Activated CD4-positive, alpha-beta T cell treated with anti-CD3 and anti-CD28 coated beads, Interleukin-2, amount 10 ng/mL, durations not matched to agents 24 days and 14 days (primary cell): ENCODE measurements at regions not wholly inside any gene's neighbourhood (a gene's known extent, or its start where the extent isn't known, plus 50 kb on each side); places are given as distances from the start of the nearest gene placed in this dataset.

Experiments
- DNase-seq: peaks from one replicate; pipeline ENCODE4 v3.0.0; 2022
- H3K27ac Mint-ChIP-seq: one replicate; pipeline ENCODE4 v1.8.0; 2022; ENCODE audit warnings: mild to moderate bottlenecking, mixed read lengths
- H3K27me3 Mint-ChIP-seq: one replicate; pipeline ENCODE4 v1.8.0; 2022; ENCODE audit warnings: mixed read lengths
- H3K36me3 Mint-ChIP-seq: one replicate; pipeline ENCODE4 v1.8.0; 2022; ENCODE audit warnings: low read depth, mild to moderate bottlenecking, mixed read lengths
- H3K4me1 Mint-ChIP-seq: one replicate; pipeline ENCODE4 v1.8.0; 2021; ENCODE audit warnings: mixed read lengths
- H3K4me3 Mint-ChIP-seq: one replicate; pipeline ENCODE4 v1.8.0; 2022; ENCODE audit warnings: mild to moderate bottlenecking, moderate library complexity, mixed read lengths
- H3K9me3 Mint-ChIP-seq: one replicate; pipeline ENCODE4 v1.8.0; 2021; ENCODE audit warnings: mixed read lengths
- intact Hi-C: fragments of 100-400 bp; cut with micrococcal nuclease; formaldehyde crosslinking; loops from one replicate; pipeline ENCODE4 v1.15.1; 2023

DNA sequence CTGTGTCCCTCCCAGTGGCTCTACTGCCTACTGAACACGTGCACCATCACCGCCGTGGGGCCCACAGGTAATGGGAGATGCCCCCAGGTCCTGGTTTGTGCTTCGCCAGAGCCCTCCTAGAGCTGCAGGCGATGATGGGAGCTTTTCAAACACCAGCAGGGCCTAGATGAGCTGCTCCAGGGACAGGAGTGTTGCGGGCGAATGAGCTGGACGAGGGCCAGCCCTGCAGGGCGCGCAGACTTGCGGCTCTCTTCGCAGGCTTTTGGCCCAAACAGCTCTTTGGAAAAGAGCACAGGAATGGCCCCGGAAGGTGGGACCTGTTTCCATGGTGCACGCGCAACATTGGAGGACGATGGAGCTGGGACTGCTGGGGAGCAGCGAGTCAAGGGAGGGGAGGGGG, 409.3 kb upstream of the SULF2 start:
- Mint-ChIP-seq H3K4me1 (no peaks in the 10 kb centered on the region), H3K36me3 (no peaks in the 10 kb centered on the region), H3K27me3 (no peaks in the 10 kb centered on the region), H3K27ac (no peak overlapping the region), H3K4me3 (no peak overlapping the region), H3K9me3 (no peaks in the 10 kb centered on the region)
- intact Hi-C loops = no loop called here
- no peak for DNase-seq

- intact Hi-C loops = no loop called here
- DNase-seq = no peak
- Mint-ChIP-seq H3K4me3 (no peak overlapping the region), H3K9me3 (no peaks in the 10 kb centered on the region), H3K27ac (no peak overlapping the region), H3K4me1 (no peaks in the 10 kb centered on the region), H3K36me3 (no peaks in the 10 kb centered on the region), H3K27me3 (no peaks in the 10 kb centered on the region)
These were observed 408.5 kb upstream of the SULF2 start for GRCh38 chr20:48193627-48194425.

DNA sequence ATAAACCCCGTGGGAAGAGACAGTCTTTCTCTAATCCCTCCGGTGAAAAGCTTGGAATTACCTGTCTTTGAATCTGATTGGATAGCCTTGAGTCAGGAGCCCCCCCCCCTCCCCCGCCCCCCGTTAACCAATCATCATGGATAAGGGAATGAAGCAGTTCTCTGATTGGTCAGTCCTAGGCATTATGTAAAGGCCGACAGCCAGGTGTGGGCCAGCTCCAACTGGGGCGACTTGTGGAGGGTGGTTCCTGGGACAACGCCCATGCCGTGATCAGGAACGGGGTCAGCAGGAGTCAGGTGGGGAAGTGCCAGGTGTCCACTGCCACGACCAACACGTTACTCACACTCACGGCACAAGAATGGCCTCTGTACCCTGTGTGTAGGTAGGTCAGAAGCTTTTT, 406.8 kb upstream of the SULF2 start:
- no peak for DNase-seq
- intact Hi-C loops = no loop called here
- H3K27ac Mint-ChIP-seq = no peak overlapping the region
- no peaks in the 10 kb centered on the region for H3K27me3 Mint-ChIP-seq
- no peaks in the 10 kb centered on the region for H3K9me3 Mint-ChIP-seq
- H3K4me3 Mint-ChIP-seq = no peak overlapping the region
- no peaks in the 10 kb centered on the region for H3K4me1 Mint-ChIP-seq
- H3K36me3 Mint-ChIP-seq = no peaks in the 10 kb centered on the region

DNA sequence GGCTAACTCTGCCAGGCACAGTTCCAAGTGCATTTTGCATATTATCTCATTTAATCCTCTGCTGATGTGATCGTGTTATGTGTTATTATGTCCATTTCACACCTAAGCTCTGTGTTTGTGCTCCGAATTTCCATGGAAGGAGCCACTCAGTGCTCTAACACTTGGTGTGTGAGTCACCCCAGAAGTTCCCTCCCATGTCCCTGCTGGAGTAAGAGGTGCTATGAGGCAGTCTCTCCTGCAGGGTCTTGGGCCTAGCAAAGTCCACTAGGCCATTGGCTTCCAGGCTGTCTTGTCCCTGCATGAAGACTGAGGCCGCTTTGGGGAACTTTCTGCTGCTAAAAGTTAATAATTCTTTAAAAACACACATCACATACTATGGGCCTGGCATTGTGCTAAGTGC, 405.9 kb upstream of the SULF2 start:
- Mint-ChIP-seq H3K9me3 (no peaks in the 10 kb centered on the region), H3K4me3 (no peak overlapping the region), H3K4me1 (no peaks in the 10 kb centered on the region), H3K36me3 (no peaks in the 10 kb centered on the region), H3K27ac (no peak overlapping the region), H3K27me3 (no peaks in the 10 kb centered on the region)
- no peak for DNase-seq
- intact Hi-C loops = no loop called here

- H3K36me3 Mint-ChIP-seq = no peaks in the 10 kb centered on the region
- no peaks in the 10 kb centered on the region for H3K9me3 Mint-ChIP-seq
These were observed 405.5 kb upstream of the SULF2 start for GRCh38 chr20:48190757-48191156.

DNA sequence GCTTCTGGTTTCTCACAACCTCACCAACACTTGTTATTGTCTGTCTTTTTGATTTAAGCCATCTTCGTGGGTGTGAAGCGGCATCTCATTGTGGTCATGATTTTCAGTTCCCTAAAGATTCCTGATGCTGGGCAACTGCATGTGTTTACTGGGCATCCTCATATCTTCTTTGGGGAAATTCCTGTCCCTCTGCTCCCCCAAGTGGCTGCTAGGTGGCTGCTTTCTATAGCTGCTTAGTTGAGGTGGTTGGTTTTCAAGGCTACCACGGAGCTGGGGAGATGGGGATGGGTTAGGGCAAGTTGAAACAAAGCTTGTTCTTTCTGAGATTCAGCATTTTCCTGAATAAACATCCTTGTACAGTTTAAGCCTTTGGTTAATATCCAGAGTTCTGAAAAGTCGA, 403.9 kb upstream of the SULF2 start:
- no peaks in the 10 kb centered on the region for H3K4me1 Mint-ChIP-seq
- no peak overlapping the region for H3K27ac Mint-ChIP-seq
- no peaks in the 10 kb centered on the region for H3K27me3 Mint-ChIP-seq
- DNase-seq = no peak
- H3K36me3 Mint-ChIP-seq = no peaks in the 10 kb centered on the region
- intact Hi-C loops = no loop called here
- no peaks in the 10 kb centered on the region for H3K9me3 Mint-ChIP-seq
- no peak overlapping the region for H3K4me3 Mint-ChIP-seq

More at GRCh38 chr20:48190757-48191156, 405.5 kb upstream of the SULF2 start:
- no peak overlapping the region for H3K4me3 Mint-ChIP-seq
- DNase-seq = no peak
- intact Hi-C loops = no loop called here
- no peak overlapping the region for H3K27ac Mint-ChIP-seq
- H3K4me1 Mint-ChIP-seq = no peaks in the 10 kb centered on the region
- H3K27me3 Mint-ChIP-seq = no peaks in the 10 kb centered on the region

GRCh38 chr20:48187851-48188250, 402.6 kb upstream of the SULF2 start:
- H3K4me1 Mint-ChIP-seq = no peaks in the 10 kb centered on the region
- H3K4me3 Mint-ChIP-seq = no peak overlapping the region
- DNase-seq = no peak
- no peaks in the 10 kb centered on the region for H3K36me3 Mint-ChIP-seq
- H3K27me3 Mint-ChIP-seq = no peaks in the 10 kb centered on the region
- no peak overlapping the region for H3K27ac Mint-ChIP-seq
- intact Hi-C loops = no loop called here
- no peaks in the 10 kb centered on the region for H3K9me3 Mint-ChIP-seq

DNA sequence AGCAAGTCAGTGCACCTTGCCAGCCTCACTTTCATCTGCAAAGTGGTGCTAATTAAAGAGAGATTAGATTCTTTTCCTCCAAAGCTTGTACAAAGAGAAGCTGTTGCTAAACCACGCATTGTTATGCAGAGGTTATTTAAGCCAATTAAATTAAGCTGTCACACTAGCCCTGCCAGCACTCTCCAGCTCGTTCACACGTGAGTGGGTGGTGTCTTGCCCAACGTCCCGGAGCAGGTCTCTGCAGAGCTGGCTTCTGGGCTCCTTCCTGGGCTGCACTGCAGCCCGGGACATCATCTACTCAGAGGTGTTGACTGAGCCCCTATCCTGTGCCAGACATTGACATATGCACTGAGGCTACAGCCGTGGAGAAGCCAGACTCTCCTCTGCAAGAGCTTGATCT, 401.6 kb upstream of the SULF2 start:
- Mint-ChIP-seq H3K4me1 (no peaks in the 10 kb centered on the region), H3K27ac (no peak overlapping the region)

DNA sequence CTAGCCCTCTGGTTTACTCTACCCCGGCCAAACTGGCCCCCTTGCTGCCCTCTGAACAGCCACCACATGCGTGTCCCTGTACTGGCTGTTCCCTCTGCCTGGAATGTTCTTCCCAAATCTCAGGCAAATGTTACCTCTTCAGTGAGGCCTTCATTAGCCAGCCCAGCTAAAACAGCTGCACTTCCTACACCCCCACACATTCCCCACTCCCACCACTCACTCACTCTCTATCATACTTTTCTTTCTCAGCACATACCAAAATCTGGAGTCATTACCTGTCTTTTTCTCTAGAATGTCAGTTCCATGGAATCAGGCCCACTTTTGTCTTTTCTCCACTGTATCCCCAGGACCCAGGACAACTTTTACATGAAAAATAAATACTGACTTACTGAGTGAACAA, 401.2 kb upstream of the SULF2 start:
- Mint-ChIP-seq H3K27me3 (no peaks in the 10 kb centered on the region), H3K36me3 (no peaks in the 10 kb centered on the region), H3K27ac (no peak overlapping the region), H3K9me3 (no peaks in the 10 kb centered on the region), H3K4me3 (no peak overlapping the region), H3K4me1 (no peaks in the 10 kb centered on the region)
- intact Hi-C loops = no loop called here
- no peak for DNase-seq

More for the DNA sequence above, 401.6 kb upstream of the SULF2 start:
- no peak for DNase-seq
- intact Hi-C loops = no loop called here
- Mint-ChIP-seq H3K4me3 (no peak overlapping the region), H3K9me3 (no peaks in the 10 kb centered on the region), H3K27me3 (no peaks in the 10 kb centered on the region), H3K36me3 (no peaks in the 10 kb centered on the region)

DNA sequence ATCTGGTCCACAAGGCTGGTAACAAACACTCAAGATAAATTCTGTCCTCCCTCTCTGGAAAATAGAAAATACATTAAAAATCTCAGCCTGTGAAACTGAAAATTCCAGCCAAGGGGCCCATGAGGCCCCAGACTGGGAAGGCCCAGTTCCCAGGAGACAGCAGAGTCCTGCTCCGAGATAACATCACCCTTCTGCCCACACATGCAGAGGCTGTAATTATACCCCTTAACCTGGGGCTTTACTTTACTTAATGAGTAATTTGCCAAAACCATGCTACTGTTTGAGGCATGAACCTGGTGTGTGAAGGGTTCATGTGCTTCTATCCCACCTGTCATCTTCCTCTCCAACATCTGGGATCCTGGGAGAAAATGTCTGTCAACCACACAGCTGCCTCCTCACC, 398.9 kb upstream of the SULF2 start:
- Mint-ChIP-seq H3K27me3 (no peaks in the 10 kb centered on the region), H3K9me3 (no peaks in the 10 kb centered on the region), H3K36me3 (no peaks in the 10 kb centered on the region), H3K27ac (no peak overlapping the region), H3K4me3 (no peak overlapping the region), H3K4me1 (no peaks in the 10 kb centered on the region)
- no peak for DNase-seq
- intact Hi-C loops = no loop called here

GRCh38 chr20:48181261-48181935, 396.1 kb upstream of the SULF2 start:
- Mint-ChIP-seq H3K27ac (no peak overlapping the region), H3K4me3 (no peak overlapping the region), H3K27me3 (no peaks in the 10 kb centered on the region), H3K4me1 (no peaks in the 10 kb centered on the region), H3K36me3 (no peaks in the 10 kb centered on the region), H3K9me3 (no peaks in the 10 kb centered on the region)
- intact Hi-C loops = no loop called here
- no peak for DNase-seq

DNA sequence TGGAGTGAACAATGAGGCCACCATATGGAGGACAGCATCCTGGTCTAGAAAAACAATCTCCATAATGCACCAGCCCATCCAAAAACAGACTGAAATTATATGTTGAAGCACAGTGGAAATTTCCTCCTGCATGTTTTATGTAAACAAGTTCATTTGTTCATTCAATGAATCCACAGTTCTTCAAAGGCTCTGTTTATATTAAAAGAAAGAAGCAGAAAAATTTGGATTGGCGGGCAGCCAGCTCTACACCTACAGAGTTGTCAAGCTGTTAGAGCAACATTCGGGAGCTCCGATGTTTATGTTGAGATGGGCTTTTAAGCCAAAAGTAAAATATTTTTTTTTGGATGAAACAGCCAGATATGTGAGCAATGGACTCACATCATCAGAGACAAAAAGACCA, 395.3 kb upstream of the SULF2 start:
- no peaks in the 10 kb centered on the region for H3K9me3 Mint-ChIP-seq
- no peaks in the 10 kb centered on the region for H3K36me3 Mint-ChIP-seq
- no peak overlapping the region for H3K27ac Mint-ChIP-seq
- intact Hi-C loops = no loop called here
- no peak for DNase-seq
- no peaks in the 10 kb centered on the region for H3K4me1 Mint-ChIP-seq
- no peak overlapping the region for H3K4me3 Mint-ChIP-seq
- no peaks in the 10 kb centered on the region for H3K27me3 Mint-ChIP-seq

- Mint-ChIP-seq H3K36me3 (no peaks in the 10 kb centered on the region), H3K27ac (no peak overlapping the region), H3K4me1 (no peaks in the 10 kb centered on the region), H3K9me3 (no peaks in the 10 kb centered on the region), H3K27me3 (no peaks in the 10 kb centered on the region), H3K4me3 (no peak overlapping the region)
- intact Hi-C loops = no loop called here
- DNase-seq = no peak
These were observed 394.7 kb upstream of the SULF2 start for GRCh38 chr20:48180024-48180423.

GRCh38 chr20:48178633-48179032, 393.4 kb upstream of the SULF2 start:
- Mint-ChIP-seq H3K27ac (no peak overlapping the region), H3K36me3 (no peaks in the 10 kb centered on the region), H3K4me1 (no peaks in the 10 kb centered on the region), H3K9me3 (no peaks in the 10 kb centered on the region), H3K27me3 (no peaks in the 10 kb centered on the region), H3K4me3 (no peak overlapping the region)
- intact Hi-C loops = no loop called here
- DNase-seq = no peak

DNA sequence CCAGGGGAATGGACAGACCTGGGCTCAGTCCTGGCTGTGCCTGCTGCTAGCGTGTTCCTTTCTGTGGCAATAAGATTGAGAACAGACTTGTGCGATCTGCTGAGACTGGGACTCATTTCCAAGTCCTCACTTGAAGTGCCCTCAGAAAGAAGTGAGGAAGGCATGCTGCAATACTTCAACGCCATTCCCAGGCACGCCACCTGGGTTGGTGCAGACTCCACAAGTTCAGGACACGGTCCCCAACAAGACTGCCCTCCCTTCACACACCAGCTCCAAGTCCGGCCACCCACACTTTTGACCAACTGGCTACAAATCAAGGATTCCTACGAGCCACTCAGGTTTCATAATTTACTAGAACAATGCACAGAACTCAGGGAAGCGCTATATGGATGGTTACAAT, 391.8 kb upstream of the SULF2 start:
- Mint-ChIP-seq H3K9me3 (no peaks in the 10 kb centered on the region), H3K4me3 (no peak overlapping the region), H3K27ac (no peak overlapping the region), H3K36me3 (no peaks in the 10 kb centered on the region), H3K27me3 (peaks cover 2% of the 10 kb centered on the region), H3K4me1 (no peaks in the 10 kb centered on the region)
- no peak for DNase-seq
- intact Hi-C loops = no loop called here
